Endothelial cell of umbilical vein (primary cell): ENCODE measurements at regions not wholly inside any gene's neighbourhood (a gene's known extent, or its start where the extent isn't known, plus 50 kb on each side); places are given as distances from the start of the nearest gene placed in this dataset.

Experiments
- BruUV-seq: library from RNA; stranded (reverse); fragments of 400-500 nt; replicated peaks from 2 replicates; lab custom pipeline; 2021; lab: Mats Ljungman, UMichigan
- CTCF ChIA-PET: fragments of 300-600, 350-600 bp; sonication (Branson Sonifier 250); formaldehyde crosslinking; loops from one replicate; lab custom pipeline; 2021; ENCODE audit warnings: antibody characterized with exemption, inconsistent platforms; lab: Charles Lee
- POLR2A ChIA-PET: fragments of 300-600, 350-600 bp; sonication (Branson Sonifier 250); formaldehyde crosslinking; loops from one replicate; lab custom pipeline; 2021; ENCODE audit warnings: antibody characterized with exemption, inconsistent platforms; lab: Charles Lee
- DNase-seq: peaks from one replicate; pipeline ENCODE4 v3.0.0-alpha.2; 2011; ENCODE audit warnings: low read depth, low spot score
- FAIRE-seq: peaks from 2 replicates; lab custom pipeline; 2011; peaks lifted over from hg19 to GRCh38; lab: Jason Lieb, UNC
- H2AFZ ChIP-seq: 2 replicates; pipeline ENCODE4 v1.6.0; 2012; ENCODE audit warnings: low read depth, low read length, control low read depth, inconsistent platforms
- H3K27ac ChIP-seq: 2 replicates; pipeline ENCODE4 v1.5.1; 2011; ENCODE audit warnings: low read depth, mild to moderate bottlenecking, control low read depth, low read length, moderate library complexity; ENCODE audit not compliant: insufficient read depth
- H3K27me3 ChIP-seq, 2 experiments: 2 replicates each; pipeline versions ENCODE4 v1.6.0 to v1.6.1; 2011; ENCODE audit warnings: low read length in 2 of 2, mixed read lengths in 1 of 2; ENCODE audit not compliant: control insufficient read depth in 2 of 2, insufficient read depth in 2 of 2
- H3K36me3 ChIP-seq, 2 experiments: 2 replicates in 1 of 2; 3 replicates in 1 of 2; pipeline ENCODE4 v1.5.1; 2011; ENCODE audit warnings: low read length in 2 of 2, mild to moderate bottlenecking in 1 of 2, moderate library complexity in 1 of 2; ENCODE audit not compliant: control insufficient read depth in 2 of 2, insufficient read depth in 2 of 2; ENCODE audit errors: extremely low read depth in 1 of 2
- H3K4me1 ChIP-seq: 3 replicates; pipeline ENCODE4 v1.5.1; 2011; ENCODE audit warnings: mild to moderate bottlenecking, low read length; ENCODE audit not compliant: control insufficient read depth, insufficient read depth; ENCODE audit errors: extremely low read depth
- H3K4me2 ChIP-seq: 2 replicates; pipeline ENCODE4 v1.6.1; 2011; ENCODE audit warnings: low read length, control low read depth, mixed read lengths; ENCODE audit not compliant: insufficient read depth
- H3K4me3 ChIP-seq, 3 experiments: fragments of 200-600 bp in 1 of 3; sonication (generic), shearing (Covaris generic) in 1 of 3; replicated peaks in 1 of 3; 2 replicates each; pipeline ENCODE4 v1.5.1; 2011 to 2016; ENCODE audit warnings: control low read depth in 3 of 3, low read length in 3 of 3, mild to moderate bottlenecking in 2 of 3, inconsistent platforms in 1 of 3, low read depth in 1 of 3, moderate library complexity in 1 of 3; ENCODE audit not compliant: insufficient read depth in 1 of 3
- H3K79me2 ChIP-seq: 2 replicates; pipeline ENCODE4 v1.6.0; 2012; ENCODE audit warnings: low read length, inconsistent platforms; ENCODE audit not compliant: control insufficient read depth, insufficient read depth
- H3K9ac ChIP-seq: replicated peaks from 2 replicates; pipeline ENCODE3; 2011; ENCODE audit warnings: low read length, control low read depth; ENCODE audit not compliant: insufficient read depth; ENCODE audit errors: extremely low read depth
- H3K9me1 ChIP-seq: replicated peaks from 3 replicates; pipeline ENCODE4 v1.6.0; 2011; ENCODE audit warnings: mild to moderate bottlenecking, low read length; ENCODE audit not compliant: control insufficient read depth, insufficient read depth; ENCODE audit errors: extremely low read depth
- H3K9me3 ChIP-seq: replicated peaks from 2 replicates; pipeline ENCODE4 v1.5.1; 2012; ENCODE audit warnings: low read length, inconsistent platforms; ENCODE audit not compliant: control insufficient read depth, insufficient read depth
- H4K20me1 ChIP-seq: replicated peaks from 2 replicates; pipeline ENCODE3; 2011; ENCODE audit warnings: mild to moderate bottlenecking, low read length; ENCODE audit not compliant: control insufficient read depth, insufficient read depth; ENCODE audit errors: extremely low read depth
- EZH2 ChIP-seq: IDR thresholded peaks from 2 replicates; pipeline ENCODE4 v1.6.1; 2012; ENCODE audit warnings: borderline replicate concordance, low read depth, mild to moderate bottlenecking, moderate library complexity, low read length, inconsistent platforms; ENCODE audit not compliant: severe bottlenecking
- FOS ChIP-seq: IDR thresholded peaks from 2 replicates; pipeline ENCODE4 v1.6.1; 2011; ENCODE audit warnings: mild to moderate bottlenecking, low read length, moderate library complexity, borderline replicate concordance; ENCODE audit not compliant: insufficient read depth
- JUN ChIP-seq: IDR thresholded peaks from 2 replicates; pipeline ENCODE4 v1.6.1; 2011; ENCODE audit warnings: borderline replicate concordance, low read depth; ENCODE audit not compliant: insufficient read length, insufficient read depth
- MAX ChIP-seq: IDR thresholded peaks from 2 replicates; pipeline ENCODE4 v1.6.1; 2011; ENCODE audit not compliant: insufficient read depth, insufficient read length
- MYC ChIP-seq: IDR thresholded peaks from one replicate; pipeline ENCODE4 v1.6.1; 2011; ENCODE audit warnings: mild to moderate bottlenecking, low read depth, low read length
- POLR2A ChIP-seq: IDR thresholded peaks from 2 replicates; pipeline ENCODE4 v1.6.1; 2012; ENCODE audit warnings: low read depth, mild to moderate bottlenecking, control low read depth, low read length
- dilution Hi-C: fragments of 300-500 bp; cut with MboI; formaldehyde crosslinking; loops from one replicate; pipeline ENCODE4 v1.15.0; 2019; ENCODE audit warnings: low sequenced_read_pairs; ENCODE audit not compliant: extremely low pct_ligation_motif_present
- intact Hi-C: fragments of 100-400 bp; cut with micrococcal nuclease; formaldehyde crosslinking; loops from one replicate; pipeline ENCODE4 v1.10.0; 2022
- TF ChIP-seq, protein P1 (sequence below), 2 donors: IDR thresholded peaks; 1 replicate in 1 of 2; 2 replicates in 1 of 2; pipeline ENCODE4 v1.5.1; 2011; ENCODE audit warnings: low read length in 2 of 2, mild to moderate bottlenecking in 2 of 2, moderate library complexity in 2 of 2, control low read depth in 1 of 2, inconsistent platforms in 1 of 2, low read depth in 1 of 2; ENCODE audit not compliant: insufficient read depth in 1 of 2; ENCODE audit errors: extremely low read depth in 1 of 2

DNA sequence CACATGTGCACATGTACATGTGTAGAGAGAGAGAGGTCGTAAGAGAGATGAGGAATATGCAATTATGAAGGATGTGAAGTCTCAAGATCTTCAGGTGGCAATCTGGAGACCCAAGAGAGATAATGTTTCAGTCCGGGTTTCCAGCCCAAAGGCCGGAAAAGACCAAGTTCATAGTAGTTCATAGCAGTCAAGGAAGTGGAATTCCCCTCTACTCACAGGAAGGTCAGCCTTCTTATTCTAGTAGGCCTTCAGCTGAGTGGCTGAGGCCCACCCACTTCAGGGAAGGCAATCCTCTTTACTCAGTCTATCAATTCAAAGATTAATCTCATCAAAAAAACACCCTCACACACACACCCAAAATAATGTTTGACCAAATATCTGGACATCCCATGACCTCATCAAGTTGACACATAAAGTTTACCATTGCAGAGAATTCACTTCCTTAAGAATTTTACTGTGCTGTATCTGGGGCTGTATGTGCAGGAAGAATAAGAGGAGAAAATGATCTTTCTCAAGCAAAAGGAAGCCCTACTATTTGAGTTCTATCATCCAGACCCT, 114.6 kb downstream of the TNFSF18 start:
- Histone ChIP-seq H3K4me2 (no peak overlapping the region), H3K27ac (peak overlapping the region; percentile 90), H3K4me1 (peaks cover 49% of the 10 kb centered on the region), H3K9me1 (no peaks in the 10 kb centered on the region), H4K20me1 (no peaks in the 10 kb centered on the region), H3K9me3 (no peaks in the 10 kb centered on the region), H3K36me3 (no peaks in the 10 kb centered on the region), H3K9ac (no peak overlapping the region), H3K4me3 (no peak overlapping the region), H2AFZ (no peak overlapping the region), H3K27me3 (no peaks in the 10 kb centered on the region), H3K79me2 (no peaks in the 10 kb centered on the region)
- POLR2A ChIA-PET = no interaction called here
- FAIRE-seq (no peak), DNase-seq (peak; percentile 47)
- CTCF ChIA-PET = interaction anchor here (1.9 kb wide), 1 partner anchor 110 kb away, joined by 4 read pairs; no protein-coding TSS in a partner anchor
- dilution Hi-C loops (no loop called here), intact Hi-C loops (no loop called here)
- BruUV-seq = no TSS peak
- TF ChIP-seq POLR2A (no peak), JUN (no peak), FOS (no peak), MAX (no peak), EZH2 (no peak), MYC (no peak)
- TF ChIP-seq, protein P1, sequence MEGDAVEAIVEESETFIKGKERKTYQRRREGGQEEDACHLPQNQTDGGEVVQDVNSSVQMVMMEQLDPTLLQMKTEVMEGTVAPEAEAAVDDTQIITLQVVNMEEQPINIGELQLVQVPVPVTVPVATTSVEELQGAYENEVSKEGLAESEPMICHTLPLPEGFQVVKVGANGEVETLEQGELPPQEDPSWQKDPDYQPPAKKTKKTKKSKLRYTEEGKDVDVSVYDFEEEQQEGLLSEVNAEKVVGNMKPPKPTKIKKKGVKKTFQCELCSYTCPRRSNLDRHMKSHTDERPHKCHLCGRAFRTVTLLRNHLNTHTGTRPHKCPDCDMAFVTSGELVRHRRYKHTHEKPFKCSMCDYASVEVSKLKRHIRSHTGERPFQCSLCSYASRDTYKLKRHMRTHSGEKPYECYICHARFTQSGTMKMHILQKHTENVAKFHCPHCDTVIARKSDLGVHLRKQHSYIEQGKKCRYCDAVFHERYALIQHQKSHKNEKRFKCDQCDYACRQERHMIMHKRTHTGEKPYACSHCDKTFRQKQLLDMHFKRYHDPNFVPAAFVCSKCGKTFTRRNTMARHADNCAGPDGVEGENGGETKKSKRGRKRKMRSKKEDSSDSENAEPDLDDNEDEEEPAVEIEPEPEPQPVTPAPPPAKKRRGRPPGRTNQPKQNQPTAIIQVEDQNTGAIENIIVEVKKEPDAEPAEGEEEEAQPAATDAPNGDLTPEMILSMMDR (IDR thresholded peaks at IDR 0.05; ENCODE audit: extremely low read depth in 1 of 2, insufficient read depth in 1 of 2, low read depth in 1 of 2, low read length in 2 of 2) = no peak
